ENCODE measurements at regions not wholly inside any gene's neighbourhood (a gene's known extent, or its start where the extent isn't known, plus 50 kb on each side); places are given as distances from the start of the nearest gene placed in this dataset.

GRCh38 chr13:105276571-105276970 is 1258.9 kb downstream of the EFNB2 start:
- TF ChIP-seq EP300 (IDR thresholded peaks at IDR 0.05): no peak
- TF ChIP-seq POLR2A (IDR thresholded peaks at IDR 0.05): no peak
- TF ChIP-seq POLR2AphosphoS5 (IDR thresholded peaks at IDR 0.05): no peak
- TF ChIP-seq CTCF (IDR thresholded peaks at IDR 0.05): no peak
- Histone ChIP-seq H3K36me3 (no peaks in the 10 kb centered on the region), H3K27me3 (no peaks in the 10 kb centered on the region), H3K9me3 (no peaks in the 10 kb centered on the region), H3K4me1 (no peaks in the 10 kb centered on the region), H3K4me3 (no peak overlapping the region), H3K27ac (no peak overlapping the region)
- 88% methylated on average over 3 of the region's 3 CpGs for WGBS, 2 donors
- DNase-seq: no peak
- intact Hi-C loops (cut with DNase I): no loop called here

- WGBS, 2 donors: 93 to 94% methylated on average over 6 of the region's 6 CpGs
- no peak for DNase-seq
- H3K27ac ChIP-seq: no peak overlapping the region
- H3K27me3 ChIP-seq: no peaks in the 10 kb centered on the region
- no peak for TF ChIP-seq POLR2AphosphoS5 (IDR thresholded peaks at IDR 0.05)
- TF ChIP-seq EP300 (IDR thresholded peaks at IDR 0.05): no peak
- no peak for TF ChIP-seq POLR2A (IDR thresholded peaks at IDR 0.05)
- no peak for TF ChIP-seq CTCF (IDR thresholded peaks at IDR 0.05)
- H3K4me3 ChIP-seq: no peak overlapping the region
- intact Hi-C loops (cut with DNase I): no loop called here
- no peaks in the 10 kb centered on the region for H3K4me1 ChIP-seq
- H3K9me3 ChIP-seq: no peaks in the 10 kb centered on the region
- no peaks in the 10 kb centered on the region for H3K36me3 ChIP-seq
Measured at GRCh38 chr13:105273665-105274222, 1261.7 kb downstream of the EFNB2 start.

- no peaks in the 10 kb centered on the region for H3K4me1 ChIP-seq
- no peaks in the 10 kb centered on the region for H3K9me3 ChIP-seq
- 77 to 85% methylated on average over 13 of the region's 13 CpGs for WGBS, 2 donors
- H3K4me3 ChIP-seq: no peak overlapping the region
- intact Hi-C loops (cut with DNase I): no loop called here
- H3K36me3 ChIP-seq: no peaks in the 10 kb centered on the region
- no peak for DNase-seq
- no peak overlapping the region for H3K27ac ChIP-seq
- no peaks in the 10 kb centered on the region for H3K27me3 ChIP-seq
- TF ChIP-seq EP300 (IDR thresholded peaks at IDR 0.05) (no peak), POLR2AphosphoS5 (IDR thresholded peaks at IDR 0.05) (no peak), CTCF (IDR thresholded peaks at IDR 0.05) (no peak), POLR2A (IDR thresholded peaks at IDR 0.05) (no peak)
Measured at GRCh38 chr13:105272660-105273631, 1262.5 kb downstream of the EFNB2 start.

- DNase-seq: no peak
- WGBS, 2 donors: 42 to 43% methylated on average over 2 of the region's 2 CpGs
- H3K36me3 ChIP-seq: no peaks in the 10 kb centered on the region
- no peaks in the 10 kb centered on the region for H3K4me1 ChIP-seq
- H3K27ac ChIP-seq: no peak overlapping the region
- intact Hi-C loops (cut with DNase I): no loop called here
- no peaks in the 10 kb centered on the region for H3K27me3 ChIP-seq
- no peak for TF ChIP-seq CTCF (IDR thresholded peaks at IDR 0.05)
- TF ChIP-seq POLR2A (IDR thresholded peaks at IDR 0.05): no peak
- TF ChIP-seq EP300 (IDR thresholded peaks at IDR 0.05): no peak
- no peak for TF ChIP-seq POLR2AphosphoS5 (IDR thresholded peaks at IDR 0.05)
- H3K4me3 ChIP-seq: no peak overlapping the region
- H3K9me3 ChIP-seq: no peaks in the 10 kb centered on the region
Measured at GRCh38 chr13:105266615-105267014, 1268.8 kb downstream of the EFNB2 start.
